ENCODE measurements at regions not wholly inside any gene's neighbourhood (a gene's known extent, or its start where the extent isn't known, plus 50 kb on each side); places are given as distances from the start of the nearest gene placed in this dataset.

GRCh38 chr2:194096402-194096801 lies 1560.6 kb upstream of the SLC39A10 start:
- Mint-ChIP-seq H3K4me3 (no peak overlapping the region), H3K36me3 (no peaks in the 10 kb centered on the region), H3K27ac (peak overlapping the region in 1 of 7 donors; percentile 61), H3K4me1 (no peaks in the 10 kb centered on the region), H3K27me3 (ENCODE audit: low read depth in 3 of 3) (no peaks in the 10 kb centered on the region), H3K9me3 (peaks cover 0 to 3% (median 2%) of the 10 kb centered on the region in 7 donors)
- Histone ChIP-seq H3K79me2 (ENCODE audit: insufficient read depth, low read length) (no peaks in the 10 kb centered on the region), H3K36me3 (replicated peaks in 1 of 2; ENCODE audit: control insufficient read depth in 1 of 2, insufficient read depth in 2 of 2, low read length in 2 of 2) (no peaks in the 10 kb centered on the region), H3K27me3 (ENCODE audit: control insufficient read depth in 2 of 2, insufficient read depth in 2 of 2, low read length in 2 of 2) (no peaks in the 10 kb centered on the region), H3K9me3 (replicated peaks in 1 of 2; ENCODE audit: control insufficient read depth in 1 of 2, insufficient read depth in 1 of 2, low read length in 2 of 2) (no peaks in the 10 kb centered on the region), H3K4me1 (ENCODE audit: control insufficient read depth in 1 of 2, insufficient read depth in 2 of 2, low read length in 2 of 2) (no peaks in the 10 kb centered on the region), H3K4me3 (replicated peaks in 1 of 3; ENCODE audit: low read depth in 2 of 3, low read length in 3 of 3) (no peak overlapping the region), H3K4me2 (replicated peaks; ENCODE audit: extremely low read depth, low read length, poor library complexity, severe bottlenecking) (no peak overlapping the region), H2AFZ (ENCODE audit: insufficient read depth, low read depth, low read length, poor library complexity, severe bottlenecking) (no peak overlapping the region), H3K9ac (ENCODE audit: insufficient read depth, low read length, poor library complexity, severe bottlenecking) (no peak overlapping the region), H3K27ac (ENCODE audit: low read depth in 1 of 2, low read length in 2 of 2) (no peak overlapping the region), H4K20me1 (ENCODE audit: insufficient read depth, low read length) (no peaks in the 10 kb centered on the region)
- no peak for DNase-seq
- TF ChIP-seq CTCF (IDR thresholded peaks at IDR 0.05) = no peak
- no CpG with 5 or more reads among the region's 3 CpGs for WGBS (ENCODE audit: insufficient coverage)
- intact Hi-C loops (cut with micrococcal nuclease) = no loop called here

GRCh38 chr2:194095359-194095758 lies 1561.7 kb upstream of the SLC39A10 start:
- no peaks in the 10 kb centered on the region for H3K79me2 ChIP-seq (ENCODE audit: insufficient read depth, low read length)
- no peaks in the 10 kb centered on the region for H3K4me1 Mint-ChIP-seq
- H3K4me3 Mint-ChIP-seq = no peak overlapping the region

More at GRCh38 chr2:194095359-194095758, 1561.7 kb upstream of the SLC39A10 start:
- Histone ChIP-seq H3K36me3 (replicated peaks in 1 of 2; ENCODE audit: control insufficient read depth in 1 of 2, insufficient read depth in 2 of 2, low read length in 2 of 2) (no peaks in the 10 kb centered on the region), H3K4me3 (replicated peaks in 1 of 3; ENCODE audit: low read depth in 2 of 3, low read length in 3 of 3) (no peak overlapping the region), H3K4me2 (replicated peaks; ENCODE audit: extremely low read depth, low read length, poor library complexity, severe bottlenecking) (no peak overlapping the region), H2AFZ (ENCODE audit: insufficient read depth, low read depth, low read length, poor library complexity, severe bottlenecking) (no peak overlapping the region), H3K27me3 (ENCODE audit: control insufficient read depth in 2 of 2, insufficient read depth in 2 of 2, low read length in 2 of 2) (no peaks in the 10 kb centered on the region), H3K27ac (ENCODE audit: low read depth in 1 of 2, low read length in 2 of 2) (no peak overlapping the region), H3K9me3 (replicated peaks in 1 of 2; ENCODE audit: control insufficient read depth in 1 of 2, insufficient read depth in 1 of 2, low read length in 2 of 2) (peaks cover 4 to 5% of the 10 kb centered on the region in 2 donors), H4K20me1 (ENCODE audit: insufficient read depth, low read length) (no peaks in the 10 kb centered on the region), H3K9ac (ENCODE audit: insufficient read depth, low read length, poor library complexity, severe bottlenecking) (no peak overlapping the region), H3K4me1 (ENCODE audit: control insufficient read depth in 1 of 2, insufficient read depth in 2 of 2, low read length in 2 of 2) (no peaks in the 10 kb centered on the region)
- DNase-seq = no peak
- no peak for TF ChIP-seq CTCF (IDR thresholded peaks at IDR 0.05)
- Mint-ChIP-seq H3K27me3 (ENCODE audit: low read depth in 3 of 3) (no peaks in the 10 kb centered on the region), H3K9me3 (peaks cover 1 to 6% (median 3%) of the 10 kb centered on the region in 7 donors), H3K36me3 (no peaks in the 10 kb centered on the region), H3K27ac (no peak overlapping the region)
- WGBS (ENCODE audit: insufficient coverage) = no CpG with 5 or more reads among the region's 1 CpG
- intact Hi-C loops (cut with micrococcal nuclease) = no loop called here

Data from CD14-positive monocyte (primary cell).